ENCODE measurements at regions not wholly inside any gene's neighbourhood (a gene's known extent, or its start where the extent isn't known, plus 50 kb on each side); places are given as distances from the start of the nearest gene placed in this dataset.

GRCh38 chr2:58436872-58437271 is 195.7 kb upstream of the FANCL start:
- Histone ChIP-seq H3K27ac (ENCODE audit: low read depth, low read length, poor library complexity, severe bottlenecking) (no peak overlapping the region), H3K9ac (ENCODE audit: low read length) (no peak overlapping the region), H3K9me3 (ENCODE audit: low read length) (no peaks in the 10 kb centered on the region), H3K4me1 (ENCODE audit: insufficient read depth, low read length, severe bottlenecking) (no peaks in the 10 kb centered on the region), H3K79me2 (ENCODE audit: insufficient read depth, low read length) (no peaks in the 10 kb centered on the region), H3K4me2 (ENCODE audit: low read length) (no peak overlapping the region), H3F3A (ENCODE audit: insufficient read depth, low read length) (no peaks in the 10 kb centered on the region), H3K36me3 (ENCODE audit: insufficient read depth, low read length) (no peaks in the 10 kb centered on the region), H3K27me3 (ENCODE audit: insufficient read depth, low read length) (no peaks in the 10 kb centered on the region), H2AFZ (ENCODE audit: low read length) (no peak overlapping the region), H3K4me3 (ENCODE audit: low read depth, low read length, poor library complexity, severe bottlenecking) (no peak overlapping the region), H4K20me1 (ENCODE audit: insufficient read depth, low read length) (no peaks in the 10 kb centered on the region), H3K9me2 (ENCODE audit: low read depth, low read length) (no peaks in the 10 kb centered on the region)
- TF ChIP-seq EZH2 (IDR thresholded peaks at IDR 0.05; ENCODE audit: borderline replicate concordance, low read length): no peak
- TF ChIP-seq CTCF (IDR thresholded peaks at IDR 0.05; ENCODE audit: low read length): no peak

GRCh38 chr2:58435246-58435645 is 194.1 kb upstream of the FANCL start:
- H3K27me3 ChIP-seq (ENCODE audit: insufficient read depth, low read length): no peaks in the 10 kb centered on the region
- H3K9me3 ChIP-seq (ENCODE audit: low read length): no peaks in the 10 kb centered on the region
- no peaks in the 10 kb centered on the region for H3F3A ChIP-seq (ENCODE audit: insufficient read depth, low read length)
- no peaks in the 10 kb centered on the region for H3K4me1 ChIP-seq (ENCODE audit: insufficient read depth, low read length, severe bottlenecking)
- no peak overlapping the region for H3K27ac ChIP-seq (ENCODE audit: low read depth, low read length, poor library complexity, severe bottlenecking)
- TF ChIP-seq EZH2 (IDR thresholded peaks at IDR 0.05; ENCODE audit: borderline replicate concordance, low read length) (no peak), CTCF (IDR thresholded peaks at IDR 0.05; ENCODE audit: low read length) (no peak)
- no peaks in the 10 kb centered on the region for H3K36me3 ChIP-seq (ENCODE audit: insufficient read depth, low read length)
- H3K9me2 ChIP-seq (ENCODE audit: low read depth, low read length): no peaks in the 10 kb centered on the region
- no peak overlapping the region for H3K9ac ChIP-seq (ENCODE audit: low read length)
- H3K4me2 ChIP-seq (ENCODE audit: low read length): no peak overlapping the region
- H4K20me1 ChIP-seq (ENCODE audit: insufficient read depth, low read length): no peaks in the 10 kb centered on the region
- H3K79me2 ChIP-seq (ENCODE audit: insufficient read depth, low read length): no peaks in the 10 kb centered on the region
- H3K4me3 ChIP-seq (ENCODE audit: low read depth, low read length, poor library complexity, severe bottlenecking): no peak overlapping the region
- no peak overlapping the region for H2AFZ ChIP-seq (ENCODE audit: low read length)

GRCh38 chr2:58434692-58435091 is 193.6 kb upstream of the FANCL start:
- Histone ChIP-seq H3K9me2 (ENCODE audit: low read depth, low read length) (no peaks in the 10 kb centered on the region), H3K27me3 (ENCODE audit: insufficient read depth, low read length) (no peaks in the 10 kb centered on the region), H3K9ac (ENCODE audit: low read length) (no peak overlapping the region), H3K36me3 (ENCODE audit: insufficient read depth, low read length) (no peaks in the 10 kb centered on the region), H3K27ac (ENCODE audit: low read depth, low read length, poor library complexity, severe bottlenecking) (no peak overlapping the region), H3K4me1 (ENCODE audit: insufficient read depth, low read length, severe bottlenecking) (no peaks in the 10 kb centered on the region), H3F3A (ENCODE audit: insufficient read depth, low read length) (no peaks in the 10 kb centered on the region), H4K20me1 (ENCODE audit: insufficient read depth, low read length) (no peaks in the 10 kb centered on the region), H3K4me3 (ENCODE audit: low read depth, low read length, poor library complexity, severe bottlenecking) (no peak overlapping the region), H3K79me2 (ENCODE audit: insufficient read depth, low read length) (no peaks in the 10 kb centered on the region), H3K9me3 (ENCODE audit: low read length) (no peaks in the 10 kb centered on the region), H2AFZ (ENCODE audit: low read length) (no peak overlapping the region), H3K4me2 (ENCODE audit: low read length) (no peak overlapping the region)
- TF ChIP-seq CTCF (IDR thresholded peaks at IDR 0.05; ENCODE audit: low read length): no peak
- TF ChIP-seq EZH2 (IDR thresholded peaks at IDR 0.05; ENCODE audit: borderline replicate concordance, low read length): no peak

All from OCI-LY1 (cell line).